Activated CD8-positive, alpha-beta T cell treated with anti-CD3 and anti-CD28 coated beads for 36 hours (primary cell): ENCODE measurements at regions not wholly inside any gene's neighbourhood (a gene's known extent, or its start where the extent isn't known, plus 50 kb on each side); places are given as distances from the start of the nearest gene placed in this dataset.

Experiments
- ATAC-seq: fragments of 200-7000 bp; cut with Tn5 transposase; one replicate; pipeline ENCODE4 v1.10.0; 2021; ENCODE audit warnings: mild to moderate bottlenecking, moderate library complexity
- CTCF ChIA-PET: fragments of 350-600 bp; sonication (Branson Sonifier 250); formaldehyde crosslinking; loops from one replicate; lab custom pipeline; 2021; ENCODE audit warnings: antibody characterized with exemption; lab: Charles Lee
- POLR2A ChIA-PET: fragments of 350-600 bp; sonication (Branson Sonifier 250); formaldehyde crosslinking; loops from one replicate; lab custom pipeline; 2021; ENCODE audit warnings: antibody characterized with exemption; lab: Charles Lee
- DNase-seq: peaks from one replicate; pipeline ENCODE4 v3.0.0-alpha.2; 2020
- H3K27ac Mint-ChIP-seq: one replicate; pipeline ENCODE4 v1.8.0; 2021; ENCODE audit warnings: mild to moderate bottlenecking, mixed read lengths
- H3K27me3 Mint-ChIP-seq: one replicate; pipeline ENCODE4 v1.8.0; 2021; ENCODE audit warnings: mixed read lengths
- H3K36me3 Mint-ChIP-seq: one replicate; pipeline ENCODE4 v1.8.0; 2021; ENCODE audit warnings: low read depth, mixed read lengths
- H3K4me1 Mint-ChIP-seq: one replicate; pipeline ENCODE4 v1.8.0; 2021; ENCODE audit warnings: low read depth, mixed read lengths
- H3K4me3 Mint-ChIP-seq: one replicate; pipeline ENCODE4 v1.8.0; 2021; ENCODE audit warnings: mild to moderate bottlenecking, moderate library complexity, mixed read lengths
- H3K9me3 Mint-ChIP-seq: one replicate; pipeline ENCODE4 v1.8.0; 2021; ENCODE audit warnings: mixed read lengths
- CTCF ChIP-seq: fragments of 200-600 bp; IDR thresholded peaks from one replicate; pipeline ENCODE4 v1.8.0; 2022; ENCODE audit warnings: antibody characterized with exemption, mild to moderate bottlenecking
- intact Hi-C: fragments of 100-400 bp; cut with micrococcal nuclease; formaldehyde crosslinking; loops from one replicate; pipeline ENCODE4 v1.10.0; 2022

GRCh38 chr11:15638386-15638787 is 523.7 kb downstream of the INSC start:
- DNase-seq, result no peak
- H3K9me3 Mint-ChIP-seq, result no peaks in the 10 kb centered on the region
- no peak for ATAC-seq
- intact Hi-C loops, result no loop called here
- TF ChIP-seq CTCF, result no peak
- no peaks in the 10 kb centered on the region for H3K4me1 Mint-ChIP-seq
- H3K27ac Mint-ChIP-seq, result no peak overlapping the region
- ChIA-PET POLR2A (no interaction called here), CTCF (no interaction called here)
- H3K27me3 Mint-ChIP-seq, result peaks cover 5% of the 10 kb centered on the region
- H3K4me3 Mint-ChIP-seq, result no peak overlapping the region
- no peaks in the 10 kb centered on the region for H3K36me3 Mint-ChIP-seq

- no peak for TF ChIP-seq CTCF
- ChIA-PET POLR2A (no interaction called here), CTCF (no interaction called here)
- Mint-ChIP-seq H3K27me3 (peaks cover 6% of the 10 kb centered on the region), H3K4me3 (no peak overlapping the region), H3K27ac (no peak overlapping the region), H3K36me3 (no peaks in the 10 kb centered on the region), H3K4me1 (no peaks in the 10 kb centered on the region), H3K9me3 (no peaks in the 10 kb centered on the region)
- intact Hi-C loops, result no loop called here
- DNase-seq, result no peak
- ATAC-seq, result no peak
Measured at GRCh38 chr11:15640318-15640717, 525.6 kb downstream of the INSC start.

- POLR2A ChIA-PET, result no interaction called here
- H3K36me3 Mint-ChIP-seq, result no peaks in the 10 kb centered on the region
- H3K4me3 Mint-ChIP-seq, result no peak overlapping the region
- ATAC-seq, result no peak
- H3K4me1 Mint-ChIP-seq, result no peaks in the 10 kb centered on the region
- DNase-seq, result no peak
- H3K9me3 Mint-ChIP-seq, result no peaks in the 10 kb centered on the region
- no peak for TF ChIP-seq CTCF
- intact Hi-C loops, result no loop called here
- no peak overlapping the region for H3K27ac Mint-ChIP-seq
- CTCF ChIA-PET, result interaction anchor here (1.2 kb wide), 1 partner anchor 9 kb away, joined by 4 read pairs; no protein-coding TSS in a partner anchor
- H3K27me3 Mint-ChIP-seq, result peaks cover 1% of the 10 kb centered on the region
Measured at GRCh38 chr11:15641271-15642045, 526.7 kb downstream of the INSC start.

GRCh38 chr11:15645201-15645600 is 530.5 kb downstream of the INSC start:
- peaks cover 1% of the 10 kb centered on the region for H3K27me3 Mint-ChIP-seq
- no peak overlapping the region for H3K27ac Mint-ChIP-seq
- no peaks in the 10 kb centered on the region for H3K4me1 Mint-ChIP-seq
- H3K4me3 Mint-ChIP-seq, result no peak overlapping the region
- ChIA-PET POLR2A (no interaction called here), CTCF (no interaction called here)
- no peaks in the 10 kb centered on the region for H3K9me3 Mint-ChIP-seq
- TF ChIP-seq CTCF, result no peak
- H3K36me3 Mint-ChIP-seq, result no peaks in the 10 kb centered on the region
- no peak for ATAC-seq
- intact Hi-C loops, result no loop called here
- DNase-seq, result no peak

GRCh38 chr11:15649371-15650104 is 534.8 kb downstream of the INSC start:
- Mint-ChIP-seq H3K27ac (no peak overlapping the region), H3K36me3 (no peaks in the 10 kb centered on the region), H3K4me1 (no peaks in the 10 kb centered on the region), H3K4me3 (no peak overlapping the region), H3K9me3 (no peaks in the 10 kb centered on the region), H3K27me3 (peaks cover 20% of the 10 kb centered on the region)
- no peak for ATAC-seq
- intact Hi-C loops, result no loop called here
- TF ChIP-seq CTCF, result no peak
- POLR2A ChIA-PET, result no interaction called here
- DNase-seq, result no peak
- CTCF ChIA-PET, result interaction anchor here (1.1 to 1.8 kb wide), 9 partner anchors 8 to 964 kb away, joined by 3 to 6 read pairs (median 3); no protein-coding TSS in a partner anchor
